HG03565 (cell line): ENCODE measurements at regions not wholly inside any gene's neighbourhood (a gene's known extent, or its start where the extent isn't known, plus 50 kb on each side); places are given as distances from the start of the nearest gene placed in this dataset.
"Not testable (repeated sequence)": the region's sequence is repeated elsewhere in the genome, so short reads cannot be mapped to it uniquely, and the experiment has no call there.

ENCODE experiments used
- ATAC-seq: cut with Tn5 transposase; IDR thresholded peaks from one replicate; pipeline ENCODE4 v1.9.1; 2021; ENCODE audit warnings: mild to moderate bottlenecking, moderate library complexity; ENCODE audit not compliant: unreplicated experiment

- ATAC-seq = not testable (repeated sequence)
Observed at GRCh38 chr10:87416892-87417291, 59.3 kb downstream of the NUTM2D start.

DNA sequence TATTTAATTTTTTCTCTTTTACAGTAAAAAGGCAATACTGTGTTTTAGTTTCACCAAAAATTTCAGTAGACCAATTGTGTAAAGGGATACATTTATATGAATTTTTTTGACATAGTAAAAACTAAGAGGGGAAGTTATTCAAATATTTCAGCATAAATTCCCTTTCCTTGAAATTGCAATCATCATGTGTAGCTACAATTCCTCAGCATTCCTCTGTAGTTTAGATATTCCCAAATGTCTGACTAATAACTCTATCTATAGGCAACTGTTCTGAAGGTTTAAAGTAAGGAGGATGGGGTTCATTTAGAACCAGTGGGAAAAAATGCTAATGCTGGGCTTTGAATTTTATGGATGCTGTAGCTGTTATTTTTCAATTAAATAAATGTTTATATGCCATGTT is 65.1 kb downstream of the NUTM2D start:
- ATAC-seq = not testable (repeated sequence)

DNA sequence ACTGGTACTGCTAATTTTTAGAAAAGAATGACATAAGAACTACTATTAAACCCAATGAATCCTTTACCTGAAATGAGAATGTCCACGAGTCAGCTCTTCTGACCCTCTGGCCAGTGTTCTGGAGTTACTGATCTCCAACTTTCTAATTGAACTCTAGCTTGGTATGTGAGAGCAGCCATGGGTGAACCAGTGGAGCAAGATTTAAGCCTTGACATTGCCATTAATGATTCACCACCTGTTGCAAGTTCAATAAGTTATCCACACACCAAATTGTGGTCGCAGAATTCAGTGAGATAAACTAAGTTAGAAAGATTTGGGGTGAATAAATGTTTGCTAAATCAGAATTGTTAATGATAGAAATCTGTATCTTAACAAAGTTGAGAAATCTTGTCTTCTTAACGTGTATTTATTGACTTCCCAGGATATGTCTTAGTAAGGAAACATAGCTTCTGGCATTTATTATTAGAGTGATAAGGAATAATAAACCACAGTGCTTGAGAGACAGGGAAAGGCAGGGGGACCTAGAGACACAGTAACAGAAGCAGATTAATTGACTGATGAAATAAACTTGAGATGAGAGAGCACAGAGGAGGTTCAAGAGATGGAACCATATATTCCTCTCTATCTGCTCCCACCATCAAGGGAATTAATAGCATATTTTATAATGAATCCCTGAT is 67.3 kb downstream of the NUTM2D start:
- ATAC-seq = not testable (repeated sequence)

- ATAC-seq = not testable (repeated sequence)
Observed at GRCh38 chr10:87433836-87434235, 70.9 kb upstream of the MINPP1 start.

- not testable (repeated sequence) for ATAC-seq
Observed at GRCh38 chr10:87435295-87435826, 69.3 kb upstream of the MINPP1 start.

- peak; percentile 81 for ATAC-seq
Observed at GRCh38 chr10:87436104-87436503, 68.6 kb upstream of the MINPP1 start.

GRCh38 chr10:87437450-87437849 is 67.2 kb upstream of the MINPP1 start:
- ATAC-seq = not testable (repeated sequence)
